Panc1 (cell line): ENCODE measurements at regions not wholly inside any gene's neighbourhood (a gene's known extent, or its start where the extent isn't known, plus 50 kb on each side); places are given as distances from the start of the nearest gene placed in this dataset.

Experiments
- POLR2AphosphoS5 ChIP-seq: IDR thresholded peaks from 2 replicates; pipeline ENCODE4 v1.6.1; 2012; ENCODE audit warnings: mild to moderate bottlenecking, low read depth, low read length, moderate library complexity
- SIN3A ChIP-seq: IDR thresholded peaks from 2 replicates; pipeline ENCODE4 v1.6.1; 2012; ENCODE audit warnings: low read depth, mild to moderate bottlenecking, low read length, moderate library complexity, borderline replicate concordance; ENCODE audit not compliant: insufficient read depth
- TCF7L2 ChIP-seq: IDR thresholded peaks from 2 replicates; pipeline ENCODE4 v1.6.1; 2011; ENCODE audit warnings: mild to moderate bottlenecking, low read depth, low read length, inconsistent platforms
- TF ChIP-seq, protein P1 (sequence below): fragments of 450-650 bp; IDR thresholded peaks from 2 replicates; pipeline ENCODE4 v1.5.1; 2017; ENCODE audit warnings: mild to moderate bottlenecking

DNA sequence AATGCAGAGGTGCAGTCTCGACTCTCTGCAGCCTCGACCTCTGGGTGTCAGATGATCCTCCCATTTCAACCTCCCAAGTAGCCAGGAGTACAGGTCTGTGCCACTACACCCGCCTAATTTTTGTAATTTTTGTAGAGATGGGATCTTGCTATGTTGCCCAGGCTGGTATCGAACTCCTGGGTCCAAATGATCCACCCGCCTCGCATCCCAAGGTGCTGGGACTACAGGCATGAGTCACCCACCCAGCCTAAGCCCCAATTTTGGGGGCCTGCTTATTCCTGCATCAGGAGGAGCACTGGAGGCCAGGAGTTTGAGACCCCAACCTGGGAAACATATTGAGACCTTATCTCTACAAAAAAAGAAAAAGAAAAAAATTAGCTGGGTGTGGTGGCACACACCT lies 80.1 kb upstream of the ADGRE5 start:
- TF ChIP-seq, protein P1, sequence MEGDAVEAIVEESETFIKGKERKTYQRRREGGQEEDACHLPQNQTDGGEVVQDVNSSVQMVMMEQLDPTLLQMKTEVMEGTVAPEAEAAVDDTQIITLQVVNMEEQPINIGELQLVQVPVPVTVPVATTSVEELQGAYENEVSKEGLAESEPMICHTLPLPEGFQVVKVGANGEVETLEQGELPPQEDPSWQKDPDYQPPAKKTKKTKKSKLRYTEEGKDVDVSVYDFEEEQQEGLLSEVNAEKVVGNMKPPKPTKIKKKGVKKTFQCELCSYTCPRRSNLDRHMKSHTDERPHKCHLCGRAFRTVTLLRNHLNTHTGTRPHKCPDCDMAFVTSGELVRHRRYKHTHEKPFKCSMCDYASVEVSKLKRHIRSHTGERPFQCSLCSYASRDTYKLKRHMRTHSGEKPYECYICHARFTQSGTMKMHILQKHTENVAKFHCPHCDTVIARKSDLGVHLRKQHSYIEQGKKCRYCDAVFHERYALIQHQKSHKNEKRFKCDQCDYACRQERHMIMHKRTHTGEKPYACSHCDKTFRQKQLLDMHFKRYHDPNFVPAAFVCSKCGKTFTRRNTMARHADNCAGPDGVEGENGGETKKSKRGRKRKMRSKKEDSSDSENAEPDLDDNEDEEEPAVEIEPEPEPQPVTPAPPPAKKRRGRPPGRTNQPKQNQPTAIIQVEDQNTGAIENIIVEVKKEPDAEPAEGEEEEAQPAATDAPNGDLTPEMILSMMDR, result no peak
- no peak for TF ChIP-seq SIN3A
- TF ChIP-seq TCF7L2, result no peak
- TF ChIP-seq POLR2AphosphoS5, result no peak
